ENCODE measurements at regions not wholly inside any gene's neighbourhood (a gene's known extent, or its start where the extent isn't known, plus 50 kb on each side); places are given as distances from the start of the nearest gene placed in this dataset.

DNA sequence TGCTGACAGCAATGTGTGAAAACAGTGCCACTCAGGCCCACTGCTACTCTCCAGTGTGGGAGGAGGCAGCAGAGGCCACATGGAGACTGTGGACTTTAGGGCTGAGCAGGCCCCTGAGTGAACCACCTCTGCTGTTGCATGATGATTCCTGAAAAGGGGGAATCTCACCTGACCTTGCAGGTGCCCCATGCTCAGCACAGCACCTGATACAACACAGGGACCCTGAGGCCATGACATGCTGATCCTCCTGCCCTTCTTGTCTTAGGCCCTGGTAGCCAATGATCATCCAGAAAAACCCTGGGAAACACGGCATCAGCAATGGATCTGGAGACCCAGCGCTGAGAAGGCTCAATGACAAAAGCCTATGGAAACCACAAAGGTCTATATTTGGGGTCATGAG lies 446.8 kb upstream of the MYT1L start:
- no peak for TF ChIP-seq JUN (IDR thresholded peaks at IDR 0.05; ENCODE audit: borderline replicate concordance, low read depth, low read length)
- TF ChIP-seq JUN (CRISPR knock-in tag; IDR thresholded peaks at IDR 0.05; ENCODE audit: borderline replicate concordance), result no peak
- TF ChIP-seq, protein P1, sequence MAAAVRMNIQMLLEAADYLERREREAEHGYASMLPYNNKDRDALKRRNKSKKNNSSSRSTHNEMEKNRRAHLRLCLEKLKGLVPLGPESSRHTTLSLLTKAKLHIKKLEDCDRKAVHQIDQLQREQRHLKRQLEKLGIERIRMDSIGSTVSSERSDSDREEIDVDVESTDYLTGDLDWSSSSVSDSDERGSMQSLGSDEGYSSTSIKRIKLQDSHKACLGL (CRISPR knock-in tag; IDR thresholded peaks at IDR 0.05; ENCODE audit: borderline replicate concordance, poor library complexity, severe bottlenecking), result no peak
- no peak for TF ChIP-seq CCNT2 (IDR thresholded peaks at IDR 0.05; ENCODE audit: borderline replicate concordance, extremely low read depth, insufficient read length, low read depth, low read length)
- no peak for TF ChIP-seq FOXM1 (IDR thresholded peaks at IDR 0.05; ENCODE audit: low read depth)
- TF ChIP-seq FOXM1 (CRISPR knock-in tag; IDR thresholded peaks at IDR 0.05; ENCODE audit: low read depth), result no peak
- no peak for TF ChIP-seq MYC (IDR thresholded peaks at IDR 0.05; ENCODE audit: low read depth, low read length)
- no peak for TF ChIP-seq MYC (CRISPR knock-in tag; IDR thresholded peaks at IDR 0.05; ENCODE audit: borderline replicate concordance, low read depth)
- TF ChIP-seq RFX7 (CRISPR knock-in tag; IDR thresholded peaks at IDR 0.05), result no peak
- TF ChIP-seq NFYB (IDR thresholded peaks at IDR 0.05; ENCODE audit: extremely low read depth, insufficient read length), result no peak
- TF ChIP-seq SIN3A (IDR thresholded peaks at IDR 0.05; ENCODE audit: borderline replicate concordance in 2 of 2, control insufficient read depth in 1 of 2, low read depth in 2 of 2, low read length in 2 of 2), result no peak
- TF ChIP-seq, protein P2, sequence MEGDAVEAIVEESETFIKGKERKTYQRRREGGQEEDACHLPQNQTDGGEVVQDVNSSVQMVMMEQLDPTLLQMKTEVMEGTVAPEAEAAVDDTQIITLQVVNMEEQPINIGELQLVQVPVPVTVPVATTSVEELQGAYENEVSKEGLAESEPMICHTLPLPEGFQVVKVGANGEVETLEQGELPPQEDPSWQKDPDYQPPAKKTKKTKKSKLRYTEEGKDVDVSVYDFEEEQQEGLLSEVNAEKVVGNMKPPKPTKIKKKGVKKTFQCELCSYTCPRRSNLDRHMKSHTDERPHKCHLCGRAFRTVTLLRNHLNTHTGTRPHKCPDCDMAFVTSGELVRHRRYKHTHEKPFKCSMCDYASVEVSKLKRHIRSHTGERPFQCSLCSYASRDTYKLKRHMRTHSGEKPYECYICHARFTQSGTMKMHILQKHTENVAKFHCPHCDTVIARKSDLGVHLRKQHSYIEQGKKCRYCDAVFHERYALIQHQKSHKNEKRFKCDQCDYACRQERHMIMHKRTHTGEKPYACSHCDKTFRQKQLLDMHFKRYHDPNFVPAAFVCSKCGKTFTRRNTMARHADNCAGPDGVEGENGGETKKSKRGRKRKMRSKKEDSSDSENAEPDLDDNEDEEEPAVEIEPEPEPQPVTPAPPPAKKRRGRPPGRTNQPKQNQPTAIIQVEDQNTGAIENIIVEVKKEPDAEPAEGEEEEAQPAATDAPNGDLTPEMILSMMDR (IDR thresholded peaks at IDR 0.05 in 2 of 3, conservative IDR thresholded peaks at IDR 0.05 in 1 of 3; ENCODE audit: insufficient read depth in 2 of 3, low read depth in 1 of 3, low read length in 3 of 3), result no peak
- TF ChIP-seq ESRRA (IDR thresholded peaks at IDR 0.05; ENCODE audit: borderline replicate concordance, low read depth), result no peak
- TF ChIP-seq HNRNPL (IDR thresholded peaks at IDR 0.05; ENCODE audit: low read depth, low read length), result no peak
- TF ChIP-seq, protein P3, sequence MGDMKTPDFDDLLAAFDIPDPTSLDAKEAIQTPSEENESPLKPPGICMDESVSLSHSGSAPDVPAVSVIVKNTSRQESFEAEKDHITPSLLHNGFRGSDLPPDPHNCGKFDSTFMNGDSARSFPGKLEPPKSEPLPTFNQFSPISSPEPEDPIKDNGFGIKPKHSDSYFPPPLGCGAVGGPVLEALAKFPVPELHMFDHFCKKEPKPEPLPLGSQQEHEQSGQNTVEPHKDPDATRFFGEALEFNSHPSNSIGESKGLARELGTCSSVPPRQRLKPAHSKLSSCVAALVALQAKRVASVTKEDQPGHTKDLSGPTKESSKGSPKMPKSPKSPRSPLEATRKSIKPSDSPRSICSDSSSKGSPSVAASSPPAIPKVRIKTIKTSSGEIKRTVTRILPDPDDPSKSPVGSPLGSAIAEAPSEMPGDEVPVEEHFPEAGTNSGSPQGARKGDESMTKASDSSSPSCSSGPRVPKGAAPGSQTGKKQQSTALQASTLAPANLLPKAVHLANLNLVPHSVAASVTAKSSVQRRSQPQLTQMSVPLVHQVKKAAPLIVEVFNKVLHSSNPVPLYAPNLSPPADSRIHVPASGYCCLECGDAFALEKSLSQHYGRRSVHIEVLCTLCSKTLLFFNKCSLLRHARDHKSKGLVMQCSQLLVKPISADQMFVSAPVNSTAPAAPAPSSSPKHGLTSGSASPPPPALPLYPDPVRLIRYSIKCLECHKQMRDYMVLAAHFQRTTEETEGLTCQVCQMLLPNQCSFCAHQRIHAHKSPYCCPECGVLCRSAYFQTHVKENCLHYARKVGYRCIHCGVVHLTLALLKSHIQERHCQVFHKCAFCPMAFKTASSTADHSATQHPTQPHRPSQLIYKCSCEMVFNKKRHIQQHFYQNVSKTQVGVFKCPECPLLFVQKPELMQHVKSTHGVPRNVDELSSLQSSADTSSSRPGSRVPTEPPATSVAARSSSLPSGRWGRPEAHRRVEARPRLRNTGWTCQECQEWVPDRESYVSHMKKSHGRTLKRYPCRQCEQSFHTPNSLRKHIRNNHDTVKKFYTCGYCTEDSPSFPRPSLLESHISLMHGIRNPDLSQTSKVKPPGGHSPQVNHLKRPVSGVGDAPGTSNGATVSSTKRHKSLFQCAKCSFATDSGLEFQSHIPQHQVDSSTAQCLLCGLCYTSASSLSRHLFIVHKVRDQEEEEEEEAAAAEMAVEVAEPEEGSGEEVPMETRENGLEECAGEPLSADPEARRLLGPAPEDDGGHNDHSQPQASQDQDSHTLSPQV (IDR thresholded peaks at IDR 0.05), result no peak
- TF ChIP-seq NR2C2 (CRISPR knock-in tag; IDR thresholded peaks at IDR 0.05), result no peak
- TF ChIP-seq NR2C2 (tag; IDR thresholded peaks at IDR 0.05), result no peak
- TF ChIP-seq RFX5 (IDR thresholded peaks at IDR 0.05; ENCODE audit: low read depth, low read length), result no peak

Measured in K562 (cell line).